Middle frontal gyrus (tissue), 1 donor: ENCODE measurements at regions not wholly inside any gene's neighbourhood (a gene's known extent, or its start where the extent isn't known, plus 50 kb on each side); places are given as distances from the start of the nearest gene placed in this dataset.
"Not testable (repeated sequence)": the region's sequence is repeated elsewhere in the genome, so short reads cannot be mapped to it uniquely, and the experiment has no call there.

Experiments used
- DNase-seq: peaks from one replicate; pipeline ENCODE4 v3.0.0-alpha.2; 2015; ENCODE audit warnings: low spot score; ENCODE audit errors: extremely low spot score

GRCh38 chr5:96528826-96529474 is 95.9 kb upstream of the PCSK1 start:
- DNase-seq, result no peak

- DNase-seq, result no peak
These were observed 96.5 kb upstream of the PCSK1 start for GRCh38 chr5:96529559-96529958.

- DNase-seq, result no peak
These were observed 97.9 kb upstream of the PCSK1 start for GRCh38 chr5:96530901-96531300.

DNA sequence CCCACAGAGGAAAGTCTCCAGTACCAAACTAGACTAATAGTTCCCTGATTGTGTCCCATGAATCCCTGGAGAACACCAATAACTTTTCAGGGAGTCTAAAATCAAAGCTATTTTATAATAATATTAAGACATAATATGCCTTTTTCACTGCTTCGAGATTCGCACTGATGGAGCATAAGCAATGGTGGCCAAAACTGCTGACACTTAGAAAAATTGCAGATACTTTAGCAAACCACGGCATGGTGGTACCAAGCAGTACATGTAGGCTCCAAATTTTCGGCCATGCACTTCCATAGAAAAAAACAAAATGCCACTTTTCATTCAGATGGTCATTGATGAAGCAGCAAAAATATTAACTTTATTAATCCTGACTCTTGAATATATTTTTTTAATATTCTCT is 100.3 kb upstream of the PCSK1 start:
- DNase-seq, result no peak

- no peak for DNase-seq
These were observed 104.3 kb upstream of the PCSK1 start for GRCh38 chr5:96537386-96537785.

DNA sequence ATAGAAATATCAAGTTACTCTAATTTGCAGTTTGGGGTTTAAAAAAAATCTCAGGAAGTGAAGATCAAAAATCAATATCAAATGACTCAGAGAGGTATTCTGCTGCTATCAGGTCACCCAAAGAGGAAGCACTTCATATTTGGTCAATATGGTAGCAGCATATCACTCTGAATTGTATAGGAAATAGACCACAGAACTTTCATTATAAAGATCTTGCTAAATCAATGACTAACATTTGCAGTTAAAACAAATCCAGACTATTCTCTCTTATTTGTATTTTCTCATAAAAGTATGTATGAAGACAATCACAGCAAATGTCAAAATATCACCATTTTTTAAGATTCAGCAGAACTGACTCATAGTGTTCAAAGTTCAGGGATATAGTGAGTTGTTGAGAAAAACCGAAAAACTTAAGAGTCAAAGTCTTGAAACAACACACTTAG is 105.8 kb upstream of the PCSK1 start:
- DNase-seq, result no peak

- no peak for DNase-seq
These were observed 113.1 kb upstream of the PCSK1 start for GRCh38 chr5:96546120-96546519.

- DNase-seq, result no peak
These were observed 114.4 kb upstream of the PCSK1 start for GRCh38 chr5:96547486-96547885.

DNA sequence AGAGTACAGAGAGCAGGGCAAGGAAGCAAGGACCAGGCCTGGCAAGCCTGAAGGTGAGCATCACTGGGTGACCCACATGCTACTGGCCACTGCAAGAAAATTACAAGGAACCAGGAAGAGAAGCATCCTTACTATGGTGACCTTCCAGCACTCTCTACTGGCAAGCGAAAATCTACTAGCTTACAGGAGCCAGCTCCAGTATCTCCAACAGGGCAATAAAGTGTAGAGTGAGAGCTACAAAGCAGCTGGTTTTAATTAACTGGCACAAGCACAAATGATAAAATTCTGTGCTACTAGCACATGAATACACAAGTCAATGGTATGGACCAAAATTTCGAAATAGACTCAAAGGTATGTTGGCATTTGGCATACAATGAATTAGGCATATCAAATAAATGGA is 113.3 kb upstream of the CAST start:
- DNase-seq, result no peak

GRCh38 chr5:96560857-96561256 is 101.3 kb upstream of the CAST start:
- DNase-seq, result not testable (repeated sequence)

DNA sequence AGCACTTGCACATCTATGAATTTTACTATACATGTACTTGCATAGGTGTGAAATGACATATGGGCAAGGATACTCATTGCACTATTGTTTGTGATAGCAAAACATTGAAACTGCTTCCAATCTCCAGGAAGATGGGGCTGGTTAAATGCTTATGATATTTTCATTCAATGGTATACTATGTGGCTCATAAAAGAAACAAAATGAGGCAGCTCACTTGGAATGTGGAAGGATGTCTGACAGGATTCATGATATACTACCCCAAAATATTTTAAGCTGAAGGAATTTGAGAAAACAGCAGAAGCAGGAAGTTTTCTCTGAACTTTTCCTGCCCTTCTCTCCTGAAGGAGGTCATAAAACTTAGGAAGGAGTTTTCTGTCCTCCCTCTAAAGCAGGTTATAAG is 99.6 kb upstream of the CAST start:
- DNase-seq, result no peak

- DNase-seq, result no peak
These were observed 98.4 kb upstream of the CAST start for GRCh38 chr5:96563816-96564215.

- no peak for DNase-seq
These were observed 96.5 kb upstream of the CAST start for GRCh38 chr5:96565582-96566265.

- no peak for DNase-seq
These were observed 95.2 kb upstream of the CAST start for GRCh38 chr5:96566833-96567587.

- DNase-seq, result no peak
These were observed 92.8 kb upstream of the CAST start for GRCh38 chr5:96569332-96569731.

DNA sequence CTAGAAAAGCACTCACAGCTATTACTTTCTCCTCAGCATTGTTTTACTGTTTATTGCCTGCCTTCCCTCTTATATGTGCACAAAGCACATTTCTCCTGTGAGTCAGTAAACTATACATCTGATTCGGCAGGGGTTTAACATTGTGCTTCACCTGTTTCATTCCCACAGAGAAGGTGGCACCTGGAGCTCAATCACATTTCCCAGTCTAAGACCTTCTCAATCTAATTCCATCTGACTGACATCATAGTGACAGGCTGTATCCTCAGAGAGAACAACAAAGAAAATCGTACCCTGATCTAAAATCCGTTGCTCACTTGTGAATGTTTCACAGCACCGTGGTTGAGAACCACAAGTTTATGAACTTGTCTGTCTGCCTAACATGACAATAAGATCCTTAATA is 92.4 kb upstream of the CAST start:
- DNase-seq, result no peak

DNA sequence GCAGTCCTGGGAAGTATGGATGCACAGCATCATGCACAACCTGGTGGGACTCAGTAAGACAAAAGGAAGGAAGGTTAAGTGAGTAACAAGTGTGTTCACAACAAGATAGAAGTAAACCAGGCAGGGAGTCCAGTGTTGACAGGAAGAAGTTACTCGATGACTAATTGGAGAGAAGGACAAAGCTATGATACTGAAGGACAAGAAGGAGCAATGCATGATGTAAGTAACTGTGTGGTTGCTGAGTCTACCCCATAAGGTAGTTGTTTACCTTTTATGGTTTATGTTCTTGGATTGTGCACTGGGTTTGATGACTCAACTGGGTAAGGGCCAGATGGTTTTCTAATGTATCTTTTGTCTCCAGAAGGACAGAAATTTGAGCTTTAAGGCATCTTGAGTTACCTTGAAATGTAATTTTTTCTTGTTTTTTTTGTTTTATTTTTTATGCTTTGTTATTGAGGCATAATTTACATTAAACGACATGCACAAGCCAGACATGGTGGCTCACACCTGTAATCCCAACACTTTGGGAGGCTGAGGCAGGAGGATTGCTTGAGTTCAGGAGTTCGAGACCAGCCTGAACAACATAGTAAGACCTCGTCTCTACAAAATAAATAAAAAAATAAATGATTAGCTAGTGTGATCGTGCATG is 89.2 kb upstream of the CAST start:
- DNase-seq, result no peak

DNA sequence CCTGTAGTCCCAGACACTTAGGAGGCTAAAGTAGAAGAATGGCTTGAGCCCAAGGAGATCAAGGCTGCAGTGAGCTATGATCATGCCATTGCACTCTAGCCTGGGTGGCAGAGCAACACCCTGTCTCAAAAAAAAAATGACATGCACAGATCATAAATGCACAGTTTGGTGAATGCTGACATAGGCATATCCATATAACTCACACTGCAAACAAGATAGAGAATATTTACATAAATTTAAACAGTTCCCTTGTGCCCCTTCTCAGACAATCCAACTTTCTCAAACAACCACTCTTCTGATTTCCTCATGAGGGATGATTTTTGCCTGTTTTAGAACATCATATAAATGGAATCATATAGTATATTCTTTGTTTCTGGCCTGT is 88.7 kb upstream of the CAST start:
- no peak for DNase-seq

DNA sequence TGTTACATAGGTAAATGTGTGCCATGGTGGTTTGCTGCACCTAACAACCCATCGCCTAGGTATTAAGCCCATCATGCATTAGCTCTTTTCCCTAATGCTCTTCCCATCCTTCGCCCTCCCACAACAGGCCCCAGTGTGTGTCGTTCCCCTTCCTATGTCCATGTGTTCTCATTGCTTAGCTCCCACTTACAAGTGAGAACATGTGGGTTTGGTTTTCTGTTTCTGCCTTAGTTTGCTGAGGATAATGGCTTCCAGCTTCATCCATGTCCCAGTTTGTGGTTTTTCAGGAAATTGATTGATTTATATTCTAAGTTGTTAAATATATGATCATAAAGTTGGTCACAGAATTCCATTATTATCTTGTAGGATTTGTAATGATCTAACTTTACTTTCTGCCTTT is 85.3 kb upstream of the CAST start:
- no peak for DNase-seq

GRCh38 chr5:96577909-96578308 is 84.3 kb upstream of the CAST start:
- DNase-seq, result no peak

DNA sequence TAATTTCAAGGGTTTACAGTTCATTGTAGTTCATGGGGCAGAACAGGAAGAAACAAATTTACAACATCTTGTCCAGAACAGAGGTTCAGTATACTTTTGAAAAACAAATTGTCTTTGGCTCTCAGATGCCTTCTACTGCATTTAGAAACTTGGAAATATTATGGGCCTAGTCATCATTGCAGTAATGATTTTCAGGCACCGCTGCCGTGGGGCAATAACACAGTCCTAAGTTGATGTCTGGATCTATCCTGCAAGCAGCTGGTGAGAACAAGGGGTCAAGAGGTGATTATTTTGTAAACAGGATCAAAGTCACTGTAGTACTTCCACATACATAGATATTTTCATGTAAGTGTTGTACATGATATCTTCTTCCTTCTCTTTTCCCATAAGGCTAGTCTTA is 82.5 kb upstream of the CAST start:
- DNase-seq, result no peak

DNA sequence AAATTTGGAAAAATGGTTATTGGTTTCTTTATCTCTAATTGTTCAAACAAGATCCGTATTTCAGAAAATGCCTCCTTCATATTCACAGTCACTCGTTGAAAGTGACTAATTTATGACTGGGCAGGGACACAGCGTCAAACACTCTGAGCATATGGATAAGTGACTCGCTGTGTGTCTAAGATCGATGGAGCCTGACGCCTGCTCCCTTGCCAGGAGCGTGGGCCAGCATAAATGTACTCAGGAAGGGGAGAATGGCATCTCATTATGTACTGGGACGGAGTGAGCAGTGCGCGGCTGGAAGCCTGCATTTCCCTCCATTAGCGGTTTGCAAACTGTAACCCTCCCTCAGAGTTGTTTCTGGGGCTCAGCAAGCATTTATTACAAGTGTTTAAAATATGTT is 79.8 kb upstream of the CAST start:
- DNase-seq, result peak; percentile 39
